Epithelial cell of proximal tubule (primary cell): ENCODE measurements at regions not wholly inside any gene's neighbourhood (a gene's known extent, or its start where the extent isn't known, plus 50 kb on each side); places are given as distances from the start of the nearest gene placed in this dataset.

Source experiments
- DNase-seq: peaks from one replicate; pipeline ENCODE4 v3.0.0-alpha.2; 2011; ENCODE audit warnings: low read depth
- H3K4me3 ChIP-seq: 2 replicates; pipeline ENCODE4 v1.5.1; 2011; ENCODE audit warnings: low read depth, mild to moderate bottlenecking, low read length
- TF ChIP-seq, protein P1 (sequence below): conservative IDR thresholded peaks from 2 replicates; pipeline ENCODE4 v1.5.1; 2012; ENCODE audit warnings: low read depth, mild to moderate bottlenecking, low read length

- TF ChIP-seq, protein P1, sequence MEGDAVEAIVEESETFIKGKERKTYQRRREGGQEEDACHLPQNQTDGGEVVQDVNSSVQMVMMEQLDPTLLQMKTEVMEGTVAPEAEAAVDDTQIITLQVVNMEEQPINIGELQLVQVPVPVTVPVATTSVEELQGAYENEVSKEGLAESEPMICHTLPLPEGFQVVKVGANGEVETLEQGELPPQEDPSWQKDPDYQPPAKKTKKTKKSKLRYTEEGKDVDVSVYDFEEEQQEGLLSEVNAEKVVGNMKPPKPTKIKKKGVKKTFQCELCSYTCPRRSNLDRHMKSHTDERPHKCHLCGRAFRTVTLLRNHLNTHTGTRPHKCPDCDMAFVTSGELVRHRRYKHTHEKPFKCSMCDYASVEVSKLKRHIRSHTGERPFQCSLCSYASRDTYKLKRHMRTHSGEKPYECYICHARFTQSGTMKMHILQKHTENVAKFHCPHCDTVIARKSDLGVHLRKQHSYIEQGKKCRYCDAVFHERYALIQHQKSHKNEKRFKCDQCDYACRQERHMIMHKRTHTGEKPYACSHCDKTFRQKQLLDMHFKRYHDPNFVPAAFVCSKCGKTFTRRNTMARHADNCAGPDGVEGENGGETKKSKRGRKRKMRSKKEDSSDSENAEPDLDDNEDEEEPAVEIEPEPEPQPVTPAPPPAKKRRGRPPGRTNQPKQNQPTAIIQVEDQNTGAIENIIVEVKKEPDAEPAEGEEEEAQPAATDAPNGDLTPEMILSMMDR: no peak
- no peak for DNase-seq
- H3K4me3 ChIP-seq: no peak overlapping the region
Measured at GRCh38 chr6:47427680-47428079, 49.9 kb upstream of the CD2AP start.
